ENCODE measurements at regions not wholly inside any gene's neighbourhood (a gene's known extent, or its start where the extent isn't known, plus 50 kb on each side); places are given as distances from the start of the nearest gene placed in this dataset.
A peak's percentile ranks its signal among the peaks of the same experiment; 100 is the strongest.

- Histone ChIP-seq H3K4me3 (ENCODE audit: low read length) (no peak overlapping the region), H3K36me3 (replicated peaks; ENCODE audit: low read depth, low read length) (no peaks in the 10 kb centered on the region), H3K9me3 (ENCODE audit: insufficient read depth, low read length) (no peaks in the 10 kb centered on the region), H3K4me2 (ENCODE audit: low read length) (no peak overlapping the region), H3K27me3 (ENCODE audit: low read depth, low read length) (peaks cover 31% of the 10 kb centered on the region; the same call in 1 of the 2 replicates), H3K9ac (ENCODE audit: low read length) (no peak overlapping the region), H2AFZ (ENCODE audit: low read depth, low read length) (no peak overlapping the region), H3K79me2 (ENCODE audit: low read length) (no peaks in the 10 kb centered on the region), H3K4me1 (ENCODE audit: low read length) (peaks cover 11% of the 10 kb centered on the region), H4K20me1 (ENCODE audit: insufficient read depth, low read length) (no peaks in the 10 kb centered on the region), H3K27ac (ENCODE audit: low read length) (no peak overlapping the region)
- TF ChIP-seq CTCF (IDR thresholded peaks at IDR 0.05; ENCODE audit: low read depth, low read length) = no peak
Observed at GRCh38 chr18:59993560-59993959, 93.8 kb downstream of the PMAIP1 start.

DNA sequence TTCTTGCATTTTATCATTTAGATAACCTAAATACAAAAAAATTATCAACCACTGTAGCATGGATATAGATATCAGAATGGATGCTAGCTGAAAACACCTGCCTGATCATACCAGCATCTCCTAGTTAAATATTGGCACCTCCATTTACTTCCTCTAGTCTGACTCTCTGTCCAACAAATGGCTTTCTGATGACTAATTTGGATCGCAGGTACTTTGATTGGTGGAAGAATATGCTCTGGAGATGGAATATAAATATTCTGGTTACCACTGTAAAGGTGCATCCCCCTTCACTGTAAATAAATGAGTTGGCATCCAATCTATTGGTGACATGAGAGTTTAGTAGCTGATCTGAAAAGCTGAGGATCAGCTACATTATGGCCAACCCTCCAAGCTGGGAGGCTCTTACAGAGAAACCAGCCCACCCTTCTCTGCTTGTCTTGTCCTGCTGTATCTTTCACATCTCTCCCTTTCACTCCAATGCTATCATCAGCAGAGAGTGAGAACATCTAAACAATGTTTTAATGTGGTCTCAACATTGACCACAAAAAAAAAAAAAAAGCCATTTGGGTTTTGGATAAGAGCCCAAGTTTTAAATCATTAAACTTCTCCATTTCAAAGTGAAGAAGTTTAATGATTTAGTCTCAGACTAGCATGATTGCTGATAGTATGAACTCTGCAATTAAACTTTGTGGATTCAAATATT lies 90.5 kb downstream of the PMAIP1 start:
- Histone ChIP-seq H3K36me3 (replicated peaks; ENCODE audit: low read depth, low read length) (no peaks in the 10 kb centered on the region), H3K27ac (ENCODE audit: low read length) (no peak overlapping the region), H3K27me3 (ENCODE audit: low read depth, low read length) (peaks cover 22% of the 10 kb centered on the region; the same call in 1 of the 2 replicates), H3K9me3 (ENCODE audit: insufficient read depth, low read length) (no peaks in the 10 kb centered on the region), H3K4me1 (ENCODE audit: low read length) (peaks cover 22% of the 10 kb centered on the region), H3K9ac (ENCODE audit: low read length) (no peak overlapping the region), H2AFZ (ENCODE audit: low read depth, low read length) (no peak overlapping the region), H3K79me2 (ENCODE audit: low read length) (no peaks in the 10 kb centered on the region), H3K4me3 (ENCODE audit: low read length) (no peak overlapping the region), H4K20me1 (ENCODE audit: insufficient read depth, low read length) (no peaks in the 10 kb centered on the region), H3K4me2 (ENCODE audit: low read length) (no peak overlapping the region)
- TF ChIP-seq EZH2phosphoT487 (IDR thresholded peaks at IDR 0.05; ENCODE audit: low read depth) (no peak), CTCF (IDR thresholded peaks at IDR 0.05; ENCODE audit: low read depth, low read length) (no peak)

DNA sequence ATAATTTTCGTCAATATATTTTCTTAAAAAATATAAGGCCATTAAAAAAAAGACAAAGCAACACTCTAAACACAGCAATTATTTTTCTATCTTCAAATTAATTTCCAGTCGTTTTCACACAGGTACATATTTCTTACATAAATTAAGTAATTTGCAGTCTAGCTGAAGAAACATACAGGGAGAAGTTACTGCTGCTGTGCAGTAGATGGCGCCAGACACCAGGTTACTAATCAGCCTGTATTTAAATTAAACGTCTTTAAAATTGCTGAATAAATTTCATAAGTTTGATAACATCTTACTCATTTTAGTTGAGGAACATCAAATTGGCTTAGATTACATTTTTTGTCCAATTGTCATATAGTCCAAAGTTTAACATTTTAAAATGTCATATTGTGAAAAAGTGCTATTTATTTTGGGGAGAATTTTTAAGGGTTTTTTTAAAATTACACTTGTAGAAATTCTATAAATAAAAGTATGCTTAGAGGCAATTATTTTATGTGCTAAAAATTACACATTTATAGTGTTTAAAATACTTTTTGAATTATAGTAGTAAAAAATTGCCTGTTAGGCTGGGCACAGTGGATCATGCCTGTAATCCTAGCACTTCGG lies 88.4 kb downstream of the PMAIP1 start:
- H3K4me3 ChIP-seq (ENCODE audit: low read length) = no peak overlapping the region
- TF ChIP-seq EZH2phosphoT487 (IDR thresholded peaks at IDR 0.05; ENCODE audit: low read depth) (no peak), CTCF (IDR thresholded peaks at IDR 0.05; ENCODE audit: low read depth, low read length) (peak; percentile 100)
- H2AFZ ChIP-seq (ENCODE audit: low read depth, low read length) = no peak overlapping the region
- H3K4me1 ChIP-seq (ENCODE audit: low read length) = peaks cover 18% of the 10 kb centered on the region
- H3K79me2 ChIP-seq (ENCODE audit: low read length) = no peaks in the 10 kb centered on the region
- H4K20me1 ChIP-seq (ENCODE audit: insufficient read depth, low read length) = no peaks in the 10 kb centered on the region
- no peaks in the 10 kb centered on the region for H3K9me3 ChIP-seq (ENCODE audit: insufficient read depth, low read length)
- H3K27me3 ChIP-seq (ENCODE audit: low read depth, low read length) = peaks cover 14% of the 10 kb centered on the region; the same call in 1 of the 2 replicates
- no peak overlapping the region for H3K9ac ChIP-seq (ENCODE audit: low read length)
- H3K4me2 ChIP-seq (ENCODE audit: low read length) = no peak overlapping the region
- H3K36me3 ChIP-seq (replicated peaks; ENCODE audit: low read depth, low read length) = no peaks in the 10 kb centered on the region
- no peak overlapping the region for H3K27ac ChIP-seq (ENCODE audit: low read length)

DNA sequence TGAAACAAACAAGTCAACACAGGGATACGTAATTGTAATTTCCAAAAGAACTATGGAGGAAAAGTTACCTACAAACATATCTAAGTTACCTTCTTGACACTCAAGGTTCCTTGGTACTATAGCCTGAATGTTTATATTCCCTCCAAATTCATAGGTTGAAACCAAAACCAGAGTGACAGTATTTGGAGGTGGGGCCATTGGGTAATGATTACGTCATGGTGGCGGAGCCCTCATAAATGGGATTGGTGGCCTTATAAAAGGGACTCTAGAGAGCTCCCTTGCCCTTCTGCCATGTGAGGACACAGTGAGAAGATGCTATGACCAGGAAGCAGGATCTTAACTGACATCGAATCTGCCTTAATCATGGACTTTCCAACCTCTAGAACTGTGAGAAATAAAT lies 87.3 kb downstream of the PMAIP1 start:
- Histone ChIP-seq H3K9ac (ENCODE audit: low read length) (no peak overlapping the region), H3K27me3 (ENCODE audit: low read depth, low read length) (peaks cover 14% of the 10 kb centered on the region; the same call in 1 of the 2 replicates), H2AFZ (ENCODE audit: low read depth, low read length) (no peak overlapping the region), H4K20me1 (ENCODE audit: insufficient read depth, low read length) (no peaks in the 10 kb centered on the region), H3K4me2 (ENCODE audit: low read length) (no peak overlapping the region), H3K9me3 (ENCODE audit: insufficient read depth, low read length) (no peaks in the 10 kb centered on the region), H3K36me3 (replicated peaks; ENCODE audit: low read depth, low read length) (no peaks in the 10 kb centered on the region), H3K27ac (ENCODE audit: low read length) (no peak overlapping the region), H3K4me3 (ENCODE audit: low read length) (no peak overlapping the region), H3K4me1 (ENCODE audit: low read length) (peaks cover 18% of the 10 kb centered on the region), H3K79me2 (ENCODE audit: low read length) (no peaks in the 10 kb centered on the region)
- TF ChIP-seq CTCF (IDR thresholded peaks at IDR 0.05; ENCODE audit: low read depth, low read length) (no peak), EZH2phosphoT487 (IDR thresholded peaks at IDR 0.05; ENCODE audit: low read depth) (no peak)

All from OCI-LY3 (cell line).